ENCODE measurements at regions not wholly inside any gene's neighbourhood (a gene's known extent, or its start where the extent isn't known, plus 50 kb on each side); places are given as distances from the start of the nearest gene placed in this dataset.

DNA sequence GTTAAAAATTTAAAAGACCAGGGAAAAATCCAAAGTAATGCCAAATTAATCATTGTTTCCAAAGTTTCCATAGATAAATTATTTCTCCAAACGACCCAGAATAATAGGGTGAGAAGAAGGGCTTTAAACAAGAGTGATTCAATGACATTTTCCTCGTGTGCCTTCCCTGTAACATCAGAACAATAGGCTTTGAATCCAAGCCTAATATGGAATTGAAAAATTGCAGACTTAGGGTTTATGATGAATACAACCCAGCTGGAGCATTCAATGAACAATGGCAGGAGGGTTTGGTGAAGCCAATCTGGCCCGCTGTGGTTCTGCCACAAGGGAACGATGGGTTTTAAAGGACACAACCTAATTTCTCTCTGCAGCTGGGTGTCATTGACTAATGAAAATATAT lies 94.2 kb downstream of the CBLL2 start:
- WGBS, 2 donors: 32 to 33% methylated on average over 3 to 4 of the region's 4 CpGs
- Histone ChIP-seq H3K36me3 (replicated peaks in 1 of 2; ENCODE audit: insufficient read depth in 1 of 2, low read depth in 2 of 2) (no peaks in the 10 kb centered on the region), H3K4me3 (no peak overlapping the region), H3K27ac (no peak overlapping the region), H3K9me3 (no peaks in the 10 kb centered on the region), H3K4me1 (no peaks in the 10 kb centered on the region), H3K27me3 (no peaks in the 10 kb centered on the region)
- DNase-seq (no peak), ATAC-seq (no peak)
- TF ChIP-seq, protein P1, sequence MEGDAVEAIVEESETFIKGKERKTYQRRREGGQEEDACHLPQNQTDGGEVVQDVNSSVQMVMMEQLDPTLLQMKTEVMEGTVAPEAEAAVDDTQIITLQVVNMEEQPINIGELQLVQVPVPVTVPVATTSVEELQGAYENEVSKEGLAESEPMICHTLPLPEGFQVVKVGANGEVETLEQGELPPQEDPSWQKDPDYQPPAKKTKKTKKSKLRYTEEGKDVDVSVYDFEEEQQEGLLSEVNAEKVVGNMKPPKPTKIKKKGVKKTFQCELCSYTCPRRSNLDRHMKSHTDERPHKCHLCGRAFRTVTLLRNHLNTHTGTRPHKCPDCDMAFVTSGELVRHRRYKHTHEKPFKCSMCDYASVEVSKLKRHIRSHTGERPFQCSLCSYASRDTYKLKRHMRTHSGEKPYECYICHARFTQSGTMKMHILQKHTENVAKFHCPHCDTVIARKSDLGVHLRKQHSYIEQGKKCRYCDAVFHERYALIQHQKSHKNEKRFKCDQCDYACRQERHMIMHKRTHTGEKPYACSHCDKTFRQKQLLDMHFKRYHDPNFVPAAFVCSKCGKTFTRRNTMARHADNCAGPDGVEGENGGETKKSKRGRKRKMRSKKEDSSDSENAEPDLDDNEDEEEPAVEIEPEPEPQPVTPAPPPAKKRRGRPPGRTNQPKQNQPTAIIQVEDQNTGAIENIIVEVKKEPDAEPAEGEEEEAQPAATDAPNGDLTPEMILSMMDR (IDR thresholded peaks at IDR 0.05): no peak
- no peak for TF ChIP-seq POLR2A (IDR thresholded peaks at IDR 0.05)
- intact Hi-C loops (cut with DNase I): no loop called here

- Histone ChIP-seq H3K4me3 (no peak overlapping the region), H3K9me3 (no peaks in the 10 kb centered on the region), H3K27ac (no peak overlapping the region), H3K27me3 (no peaks in the 10 kb centered on the region), H3K4me1 (no peaks in the 10 kb centered on the region), H3K36me3 (replicated peaks in 1 of 2; ENCODE audit: insufficient read depth in 1 of 2, low read depth in 2 of 2) (no peaks in the 10 kb centered on the region)
- intact Hi-C loops (cut with DNase I): no loop called here
- no peak for TF ChIP-seq POLR2A (IDR thresholded peaks at IDR 0.05)
- no peak for DNase-seq
- 59 to 61% methylated on average over 2 to 3 of the region's 3 CpGs for WGBS, 2 donors
- ATAC-seq: no peak
Observed at GRCh38 chrX:22373094-22373493, 100.4 kb downstream of the CBLL2 start.

DNA sequence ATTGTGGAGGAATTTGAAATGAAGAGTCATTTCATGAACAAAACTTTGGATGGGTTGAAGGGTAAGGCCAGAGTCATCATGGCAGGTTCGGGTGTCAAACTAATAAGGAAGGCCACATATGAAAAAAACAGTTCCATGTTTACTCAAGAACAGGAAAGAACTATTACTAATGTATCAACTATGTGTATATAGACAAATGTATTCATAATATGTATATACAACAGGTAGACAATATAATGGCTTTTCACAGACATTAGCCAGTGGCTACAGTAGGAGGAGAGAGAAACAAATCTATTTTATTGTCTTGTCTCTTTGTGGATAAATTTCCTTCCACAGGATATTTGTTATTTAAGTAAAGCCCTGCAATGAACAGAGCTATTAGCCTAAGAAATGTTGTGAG lies 101.1 kb downstream of the CBLL2 start:
- no peak overlapping the region for H3K4me3 ChIP-seq
- H3K4me1 ChIP-seq: no peaks in the 10 kb centered on the region
- no peak overlapping the region for H3K27ac ChIP-seq
- no peaks in the 10 kb centered on the region for H3K9me3 ChIP-seq
- WGBS, 2 donors: 18 to 19% methylated on average over 1 of the region's 1 CpG
- no peak for DNase-seq
- intact Hi-C loops (cut with DNase I): no loop called here
- no peak for ATAC-seq
- no peaks in the 10 kb centered on the region for H3K36me3 ChIP-seq (replicated peaks in 1 of 2; ENCODE audit: insufficient read depth in 1 of 2, low read depth in 2 of 2)
- no peaks in the 10 kb centered on the region for H3K27me3 ChIP-seq
- TF ChIP-seq, protein P1 (IDR thresholded peaks at IDR 0.05): no peak
- TF ChIP-seq POLR2A (IDR thresholded peaks at IDR 0.05): no peak

DNA sequence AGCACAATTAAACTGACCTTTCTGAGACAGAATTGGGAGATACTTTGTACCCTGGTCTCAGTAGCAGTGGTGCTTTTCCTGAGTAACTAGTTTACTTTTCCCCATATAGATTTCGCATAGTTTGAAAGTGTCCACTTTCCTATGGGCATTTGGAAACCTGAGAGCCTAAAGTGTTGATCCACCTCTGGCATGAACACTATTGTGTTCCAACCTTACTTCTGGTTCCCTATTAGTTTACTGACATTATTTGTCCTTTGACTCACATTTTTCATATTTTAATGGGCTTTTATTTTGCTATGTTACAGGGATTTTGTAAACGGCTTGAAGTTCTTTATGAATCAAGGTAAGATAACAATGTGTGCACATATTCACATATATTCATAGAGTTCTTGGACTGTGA lies 103.7 kb downstream of the CBLL2 start:
- ATAC-seq (no peak), DNase-seq (no peak)
- Histone ChIP-seq H3K4me3 (no peak overlapping the region), H3K9me3 (no peaks in the 10 kb centered on the region), H3K36me3 (replicated peaks in 1 of 2; ENCODE audit: insufficient read depth in 1 of 2, low read depth in 2 of 2) (no peaks in the 10 kb centered on the region), H3K27ac (no peak overlapping the region), H3K27me3 (no peaks in the 10 kb centered on the region), H3K4me1 (no peaks in the 10 kb centered on the region)
- intact Hi-C loops (cut with DNase I): no loop called here
- TF ChIP-seq, protein P1 (IDR thresholded peaks at IDR 0.05): no peak
- TF ChIP-seq POLR2A (IDR thresholded peaks at IDR 0.05): no peak
- 35 to 40% methylated on average over 2 of the region's 2 CpGs for WGBS, 2 donors

GRCh38 chrX:22378296-22378695 lies 105.6 kb downstream of the CBLL2 start:
- Histone ChIP-seq H3K36me3 (replicated peaks in 1 of 2; ENCODE audit: insufficient read depth in 1 of 2, low read depth in 2 of 2) (no peaks in the 10 kb centered on the region), H3K27ac (no peak overlapping the region), H3K27me3 (no peaks in the 10 kb centered on the region), H3K4me1 (no peaks in the 10 kb centered on the region), H3K4me3 (no peak overlapping the region), H3K9me3 (no peaks in the 10 kb centered on the region)
- 28 to 49% methylated on average over 4 of the region's 4 CpGs for WGBS, 2 donors
- DNase-seq (no peak), ATAC-seq (no peak)
- intact Hi-C loops (cut with DNase I): no loop called here
- TF ChIP-seq POLR2A (IDR thresholded peaks at IDR 0.05): no peak
- TF ChIP-seq, protein P1 (IDR thresholded peaks at IDR 0.05): no peak

Data from body of pancreas (tissue), 4 donors.